Caco-2 (cell line): ENCODE measurements at regions not wholly inside any gene's neighbourhood (a gene's known extent, or its start where the extent isn't known, plus 50 kb on each side); places are given as distances from the start of the nearest gene placed in this dataset.

Source experiments
- BruUV-seq: library from RNA; stranded (reverse); fragments of 400-500 nt; replicated peaks from 2 replicates; lab custom pipeline; 2021; lab: Mats Ljungman, UMichigan
- CTCF ChIA-PET: fragments of 300-600 bp; sonication (Branson Sonifier 250); formaldehyde crosslinking; loops from one replicate; lab custom pipeline; 2022; ENCODE audit warnings: antibody characterized with exemption; lab: Charles Lee
- POLR2A ChIA-PET: fragments of 300-600 bp; sonication (Branson Sonifier 250); formaldehyde crosslinking; loops from one replicate; lab custom pipeline; 2022; ENCODE audit warnings: antibody characterized with exemption; lab: Charles Lee
- DNase-seq, 2 experiments: peaks; one replicate each; pipeline versions ENCODE4 v3.0.0 to v3.0.0-alpha.2; 2020 to 2022
- H3K27me3 ChIP-seq: replicated peaks from 2 replicates; pipeline ENCODE4 v1.6.0; 2011; ENCODE audit warnings: low read length; ENCODE audit not compliant: control insufficient read depth, insufficient read depth
- H3K36me3 ChIP-seq: 2 replicates; pipeline ENCODE4 v1.5.1; 2011; ENCODE audit warnings: low read length; ENCODE audit not compliant: control insufficient read depth, insufficient read depth
- H3K4me1 ChIP-seq: fragments of 250-450 bp; sonication (Bioruptor Pico); 2 replicates; pipeline ENCODE4 v1.5.1; 2020; ENCODE audit warnings: mild to moderate bottlenecking
- H3K4me3 ChIP-seq: 2 replicates; pipeline ENCODE4 v1.5.1; 2011; ENCODE audit warnings: low read depth, mild to moderate bottlenecking, control low read depth, low read length
- H3K9me3 ChIP-seq: fragments of 250-450 bp; sonication (Bioruptor Pico); 2 replicates; pipeline ENCODE4 v1.5.1; 2020; ENCODE audit warnings: mild to moderate bottlenecking, moderate library complexity
- H3K27ac Mint-ChIP-seq: one replicate; pipeline ENCODE4 v1.8.0; 2022; ENCODE audit warnings: mixed read lengths; ENCODE audit not compliant: unreplicated experiment
- H3K27me3 Mint-ChIP-seq: one replicate; pipeline ENCODE4 v1.8.0; 2022; ENCODE audit warnings: mixed read lengths; ENCODE audit not compliant: insufficient read depth, unreplicated experiment
- H3K36me3 Mint-ChIP-seq: one replicate; pipeline ENCODE4 v1.8.0; 2022; ENCODE audit warnings: mild to moderate bottlenecking, mixed read lengths; ENCODE audit not compliant: insufficient read depth, unreplicated experiment
- H3K4me1 Mint-ChIP-seq: one replicate; pipeline ENCODE4 v1.8.0; 2022; ENCODE audit warnings: low read depth, mixed read lengths; ENCODE audit not compliant: unreplicated experiment
- H3K4me3 Mint-ChIP-seq: one replicate; pipeline ENCODE4 v1.8.0; 2022; ENCODE audit warnings: mild to moderate bottlenecking, moderate library complexity, mixed read lengths; ENCODE audit not compliant: unreplicated experiment
- H3K9me3 Mint-ChIP-seq: one replicate; pipeline ENCODE4 v1.8.0; 2022; ENCODE audit warnings: mixed read lengths; ENCODE audit not compliant: unreplicated experiment
- CTCF ChIP-seq, 2 experiments: fragments of 200-600 bp in 1 of 2; IDR thresholded peaks; 1 replicate in 1 of 2; 2 replicates in 1 of 2; pipeline versions ENCODE4 v1.5.1 to v1.8.0; 2011 to 2022; ENCODE audit warnings: antibody characterized with exemption in 1 of 2, control low read depth in 1 of 2, inconsistent platforms in 1 of 2, low read depth in 1 of 2, low read length in 1 of 2, mild to moderate bottlenecking in 1 of 2, moderate library complexity in 1 of 2; ENCODE audit not compliant: insufficient read depth in 1 of 2, severe bottlenecking in 1 of 2, unreplicated experiment in 1 of 2
- intact Hi-C: fragments of 100-400 bp; cut with micrococcal nuclease; formaldehyde crosslinking; loops from one replicate; pipeline ENCODE4 v1.10.0; 2022; ENCODE audit not compliant: unreplicated experiment

DNA sequence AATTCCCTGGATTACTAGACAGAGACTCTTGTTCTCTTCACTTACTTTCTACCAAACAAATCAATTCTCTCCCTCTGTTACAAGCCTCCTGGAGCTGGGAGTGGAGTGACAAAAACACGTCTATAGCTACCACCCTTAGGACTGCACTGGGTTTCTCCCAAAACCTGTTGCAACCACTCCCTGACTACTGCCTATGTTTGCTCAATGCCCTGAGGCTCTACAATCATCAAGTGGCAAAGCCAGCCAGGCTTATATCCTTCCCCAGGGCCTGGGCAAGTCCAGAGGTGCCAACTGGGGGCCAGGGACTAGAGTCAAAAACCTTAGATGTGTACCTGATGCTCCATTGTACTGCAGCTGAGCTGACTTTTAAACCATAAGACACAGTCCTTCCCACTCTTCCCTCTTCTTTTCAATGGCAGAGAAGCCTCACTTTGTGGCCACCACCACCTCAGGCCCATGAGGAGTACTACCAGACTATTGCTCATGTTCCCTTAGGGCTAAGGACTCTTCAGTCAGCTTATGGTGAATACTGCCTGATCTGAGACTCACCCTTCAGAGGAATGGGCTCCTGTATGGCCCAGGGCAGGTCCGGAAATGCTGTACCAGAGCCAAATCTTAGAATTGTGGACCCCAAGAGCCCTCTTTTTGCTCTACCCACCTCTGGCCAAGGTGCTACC, 125.4 kb upstream of the PLCL2 start:
- Mint-ChIP-seq H3K27ac (no peak overlapping the region), H3K9me3 (no peaks in the 10 kb centered on the region), H3K27me3 (peaks cover 6% of the 10 kb centered on the region), H3K36me3 (no peaks in the 10 kb centered on the region), H3K4me1 (no peaks in the 10 kb centered on the region), H3K4me3 (no peak overlapping the region)
- no peaks in the 10 kb centered on the region for H3K36me3 ChIP-seq
- H3K9me3 ChIP-seq: no peaks in the 10 kb centered on the region
- DNase-seq: no peak
- POLR2A ChIA-PET: no interaction called here
- no peak overlapping the region for H3K4me3 ChIP-seq
- H3K4me1 ChIP-seq: no peaks in the 10 kb centered on the region
- intact Hi-C loops: no loop called here
- TF ChIP-seq CTCF (IDR thresholded peaks at IDR 0.05; ENCODE audit: insufficient read depth in 1 of 2, low read depth in 1 of 2, low read length in 1 of 2, severe bottlenecking in 1 of 2, unreplicated experiment in 1 of 2): no peak
- no TSS peak for BruUV-seq
- H3K27me3 ChIP-seq: no peaks in the 10 kb centered on the region
- CTCF ChIA-PET: no interaction called here

DNA sequence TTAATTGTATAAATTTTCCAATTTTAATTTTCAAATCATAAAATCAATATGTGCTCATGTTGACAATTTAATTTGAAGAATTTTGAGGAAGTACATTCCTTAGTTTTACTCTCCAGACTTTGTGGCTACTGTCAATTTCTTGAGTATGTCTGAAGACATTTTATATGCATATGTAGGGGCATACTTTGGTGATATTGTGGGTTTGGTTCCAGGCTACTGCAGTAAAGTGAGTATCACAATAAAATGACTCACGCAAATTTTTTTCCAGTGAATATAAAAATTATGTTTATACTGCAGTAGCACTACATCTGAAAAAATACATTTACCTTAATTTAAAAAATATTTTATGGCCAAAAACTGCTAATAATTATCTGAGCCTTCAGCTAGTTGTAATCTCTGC, 123.2 kb upstream of the PLCL2 start:
- Mint-ChIP-seq H3K27ac (no peak overlapping the region), H3K36me3 (no peaks in the 10 kb centered on the region), H3K4me3 (no peak overlapping the region), H3K27me3 (peaks cover 10% of the 10 kb centered on the region), H3K4me1 (no peaks in the 10 kb centered on the region), H3K9me3 (no peaks in the 10 kb centered on the region)
- Histone ChIP-seq H3K9me3 (no peaks in the 10 kb centered on the region), H3K27me3 (no peaks in the 10 kb centered on the region), H3K4me1 (no peaks in the 10 kb centered on the region), H3K36me3 (no peaks in the 10 kb centered on the region), H3K4me3 (no peak overlapping the region)
- intact Hi-C loops: no loop called here
- no peak for DNase-seq
- BruUV-seq: no TSS peak
- ChIA-PET CTCF (no interaction called here), POLR2A (no interaction called here)
- no peak for TF ChIP-seq CTCF (IDR thresholded peaks at IDR 0.05; ENCODE audit: insufficient read depth in 1 of 2, low read depth in 1 of 2, low read length in 1 of 2, severe bottlenecking in 1 of 2, unreplicated experiment in 1 of 2)

DNA sequence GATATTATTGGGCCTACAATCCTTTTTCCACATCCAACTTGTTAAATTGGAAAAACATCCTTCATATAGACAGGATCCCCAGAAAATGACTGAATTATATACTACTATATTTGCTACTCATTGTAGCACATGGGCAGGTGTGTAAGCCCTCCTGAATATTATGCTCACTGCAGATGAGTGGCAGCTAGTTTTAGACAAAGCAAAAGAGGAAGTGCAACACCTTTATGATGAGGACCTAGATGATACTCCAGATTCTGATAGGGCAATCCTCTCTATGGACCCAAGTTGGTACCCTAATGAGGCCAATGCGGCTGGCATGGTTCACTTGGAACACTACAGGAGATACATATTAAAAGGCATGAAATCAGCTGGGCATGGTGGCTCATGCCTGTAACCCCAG, 119.1 kb upstream of the PLCL2 start:
- Mint-ChIP-seq H3K4me1 (no peaks in the 10 kb centered on the region), H3K27ac (no peak overlapping the region), H3K36me3 (no peaks in the 10 kb centered on the region), H3K4me3 (no peak overlapping the region), H3K27me3 (peaks cover 11% of the 10 kb centered on the region), H3K9me3 (no peaks in the 10 kb centered on the region)
- POLR2A ChIA-PET: no interaction called here
- intact Hi-C loops: no loop called here
- no peak for TF ChIP-seq CTCF (IDR thresholded peaks at IDR 0.05; ENCODE audit: insufficient read depth in 1 of 2, low read depth in 1 of 2, low read length in 1 of 2, severe bottlenecking in 1 of 2, unreplicated experiment in 1 of 2)
- Histone ChIP-seq H3K4me3 (no peak overlapping the region), H3K27me3 (no peaks in the 10 kb centered on the region), H3K4me1 (no peaks in the 10 kb centered on the region), H3K9me3 (no peaks in the 10 kb centered on the region), H3K36me3 (no peaks in the 10 kb centered on the region)
- no peak for DNase-seq
- no TSS peak for BruUV-seq
- CTCF ChIA-PET: no interaction called here
